Fibroblast of lung (primary cell): ENCODE measurements at regions not wholly inside any gene's neighbourhood (a gene's known extent, or its start where the extent isn't known, plus 50 kb on each side); places are given as distances from the start of the nearest gene placed in this dataset.
A peak's percentile ranks its signal among the peaks of the same experiment; 100 is the strongest.

Experiments
- DNase-seq, 2 donors: peaks; one replicate each; pipeline versions ENCODE4 v3.0.0 to v3.0.0-alpha.2; 2010; ENCODE audit warnings: low read depth in 2 of 2
- H2AFZ ChIP-seq: 2 replicates; pipeline ENCODE4 v1.5.1; 2012; ENCODE audit warnings: low read length, control low read depth, inconsistent platforms
- H3K27ac ChIP-seq: 2 replicates; pipeline ENCODE4 v1.5.1; 2011; ENCODE audit warnings: low read length, control low read depth; ENCODE audit not compliant: insufficient read depth
- H3K27me3 ChIP-seq: 2 replicates; pipeline ENCODE4 v1.5.1; 2011; ENCODE audit warnings: mild to moderate bottlenecking, low read length; ENCODE audit not compliant: control insufficient read depth, insufficient read depth
- H3K36me3 ChIP-seq: 2 replicates; pipeline ENCODE4 v1.5.1; 2011; ENCODE audit warnings: low read length; ENCODE audit not compliant: control insufficient read depth, insufficient read depth
- H3K4me1 ChIP-seq: 2 replicates; pipeline ENCODE4 v1.5.1; 2011; ENCODE audit warnings: low read length; ENCODE audit not compliant: control insufficient read depth, insufficient read depth; ENCODE audit errors: extremely low read depth
- H3K4me2 ChIP-seq: 2 replicates; pipeline ENCODE4 v1.5.1; 2011; ENCODE audit warnings: low read length, control low read depth; ENCODE audit not compliant: insufficient read depth; ENCODE audit errors: extremely low read depth
- H3K4me3 ChIP-seq, 4 experiments: fragments of 200-600 bp in 1 of 4; sonication (generic) in 1 of 4; replicated peaks in 1 of 4; 2 replicates each; pipeline ENCODE4 v1.5.1; 2011 to 2016; ENCODE audit warnings: low read length in 4 of 4, low read depth in 3 of 4, mild to moderate bottlenecking in 3 of 4, control low read depth in 2 of 4, inconsistent platforms in 1 of 4, mixed read lengths in 1 of 4; ENCODE audit not compliant: insufficient read depth in 1 of 4; ENCODE audit errors: control extremely low read depth in 1 of 4
- H3K79me2 ChIP-seq: 2 replicates; pipeline ENCODE4 v1.5.1; 2012; ENCODE audit warnings: mild to moderate bottlenecking, low read length, inconsistent platforms; ENCODE audit not compliant: control insufficient read depth, insufficient read depth
- H3K9ac ChIP-seq: 2 replicates; pipeline ENCODE4 v1.5.1; 2011; ENCODE audit warnings: mild to moderate bottlenecking, low read length, control low read depth; ENCODE audit not compliant: insufficient read depth
- H3K9me3 ChIP-seq: 2 replicates; pipeline ENCODE4 v1.5.1; 2012; ENCODE audit warnings: low read depth, low read length; ENCODE audit not compliant: control insufficient read depth, insufficient read depth
- H4K20me1 ChIP-seq: 2 replicates; pipeline ENCODE4 v1.5.1; 2011; ENCODE audit warnings: low read length; ENCODE audit not compliant: control insufficient read depth, insufficient read depth; ENCODE audit errors: extremely low read depth
- EZH2 ChIP-seq: IDR thresholded peaks from 2 replicates; pipeline ENCODE4 v1.5.1; 2012; ENCODE audit warnings: low read length, control low read depth, mild to moderate bottlenecking; ENCODE audit errors: missing control alignments
- TF ChIP-seq, protein P1 (sequence below), 2 donors: IDR thresholded peaks in 1 of 2; conservative IDR thresholded peaks in 1 of 2; 1 replicate in 1 of 2; 2 replicates in 1 of 2; pipeline ENCODE4 v1.5.1; 2011 to 2012; ENCODE audit warnings: low read length in 2 of 2, control low read depth in 1 of 2, inconsistent platforms in 1 of 2, low read depth in 1 of 2, mild to moderate bottlenecking in 1 of 2

DNA sequence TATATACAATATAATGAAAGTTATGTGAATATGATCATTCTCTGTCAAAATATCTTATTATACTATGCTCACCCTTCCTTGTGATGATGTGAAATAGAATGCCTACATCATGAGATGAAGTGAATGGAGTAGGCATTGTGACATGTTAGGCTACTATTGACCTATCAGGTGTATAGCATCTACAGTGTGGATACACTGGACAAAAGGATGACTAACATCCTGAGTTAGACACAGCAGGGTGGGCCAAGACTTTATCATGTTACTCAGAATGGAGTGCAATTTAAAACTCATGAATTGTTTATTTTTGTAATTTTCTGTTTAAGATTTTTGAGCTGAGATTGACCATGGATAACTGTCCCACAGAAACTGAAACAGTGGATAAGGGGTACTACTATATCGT lies 53.4 kb upstream of the NAV3 start:
- H3K79me2 ChIP-seq: no peaks in the 10 kb centered on the region
- no peaks in the 10 kb centered on the region for H4K20me1 ChIP-seq
- no peaks in the 10 kb centered on the region for H3K36me3 ChIP-seq
- H3K4me2 ChIP-seq: no peak overlapping the region
- DNase-seq: peak; percentile 14 to 58
- no peaks in the 10 kb centered on the region for H3K27me3 ChIP-seq
- no peaks in the 10 kb centered on the region for H3K4me1 ChIP-seq
- no peak for TF ChIP-seq EZH2
- TF ChIP-seq, protein P1, sequence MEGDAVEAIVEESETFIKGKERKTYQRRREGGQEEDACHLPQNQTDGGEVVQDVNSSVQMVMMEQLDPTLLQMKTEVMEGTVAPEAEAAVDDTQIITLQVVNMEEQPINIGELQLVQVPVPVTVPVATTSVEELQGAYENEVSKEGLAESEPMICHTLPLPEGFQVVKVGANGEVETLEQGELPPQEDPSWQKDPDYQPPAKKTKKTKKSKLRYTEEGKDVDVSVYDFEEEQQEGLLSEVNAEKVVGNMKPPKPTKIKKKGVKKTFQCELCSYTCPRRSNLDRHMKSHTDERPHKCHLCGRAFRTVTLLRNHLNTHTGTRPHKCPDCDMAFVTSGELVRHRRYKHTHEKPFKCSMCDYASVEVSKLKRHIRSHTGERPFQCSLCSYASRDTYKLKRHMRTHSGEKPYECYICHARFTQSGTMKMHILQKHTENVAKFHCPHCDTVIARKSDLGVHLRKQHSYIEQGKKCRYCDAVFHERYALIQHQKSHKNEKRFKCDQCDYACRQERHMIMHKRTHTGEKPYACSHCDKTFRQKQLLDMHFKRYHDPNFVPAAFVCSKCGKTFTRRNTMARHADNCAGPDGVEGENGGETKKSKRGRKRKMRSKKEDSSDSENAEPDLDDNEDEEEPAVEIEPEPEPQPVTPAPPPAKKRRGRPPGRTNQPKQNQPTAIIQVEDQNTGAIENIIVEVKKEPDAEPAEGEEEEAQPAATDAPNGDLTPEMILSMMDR (conservative IDR thresholded peaks at IDR 0.05 in 1 of 2, IDR thresholded peaks at IDR 0.05 in 1 of 2; ENCODE audit: low read depth in 1 of 2, low read length in 2 of 2): no peak
- no peak overlapping the region for H2AFZ ChIP-seq
- no peaks in the 10 kb centered on the region for H3K9me3 ChIP-seq
- no peak overlapping the region for H3K27ac ChIP-seq
- H3K9ac ChIP-seq: no peak overlapping the region
- no peak overlapping the region for H3K4me3 ChIP-seq

DNA sequence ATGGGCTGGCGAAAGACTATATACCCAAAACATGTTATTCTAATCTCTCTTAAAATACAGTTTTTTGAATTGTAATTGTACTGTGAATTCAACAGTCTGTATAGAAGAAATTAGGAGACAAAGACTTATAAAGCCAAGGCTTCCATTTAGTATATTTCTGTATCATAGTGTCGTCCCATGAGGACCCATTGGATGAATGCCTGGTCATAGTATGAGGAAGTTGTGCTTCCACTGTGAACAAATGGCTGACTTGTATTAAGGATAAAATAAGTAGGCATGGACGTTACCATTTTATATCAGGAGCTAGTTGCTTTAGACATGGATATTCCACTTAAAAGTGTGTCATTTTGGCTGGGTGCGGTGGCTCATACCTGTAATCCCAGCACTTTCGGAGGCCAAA lies 55.9 kb upstream of the NAV3 start:
- Histone ChIP-seq H4K20me1 (no peaks in the 10 kb centered on the region), H3K4me3 (no peak overlapping the region), H3K9me3 (no peaks in the 10 kb centered on the region), H3K27ac (no peak overlapping the region), H3K4me1 (no peaks in the 10 kb centered on the region), H2AFZ (no peak overlapping the region), H3K79me2 (no peaks in the 10 kb centered on the region), H3K27me3 (no peaks in the 10 kb centered on the region), H3K4me2 (no peak overlapping the region), H3K9ac (no peak overlapping the region), H3K36me3 (no peaks in the 10 kb centered on the region)
- no peak for DNase-seq
- TF ChIP-seq, protein P1 (conservative IDR thresholded peaks at IDR 0.05 in 1 of 2, IDR thresholded peaks at IDR 0.05 in 1 of 2; ENCODE audit: low read depth in 1 of 2, low read length in 2 of 2): no peak
- no peak for TF ChIP-seq EZH2

DNA sequence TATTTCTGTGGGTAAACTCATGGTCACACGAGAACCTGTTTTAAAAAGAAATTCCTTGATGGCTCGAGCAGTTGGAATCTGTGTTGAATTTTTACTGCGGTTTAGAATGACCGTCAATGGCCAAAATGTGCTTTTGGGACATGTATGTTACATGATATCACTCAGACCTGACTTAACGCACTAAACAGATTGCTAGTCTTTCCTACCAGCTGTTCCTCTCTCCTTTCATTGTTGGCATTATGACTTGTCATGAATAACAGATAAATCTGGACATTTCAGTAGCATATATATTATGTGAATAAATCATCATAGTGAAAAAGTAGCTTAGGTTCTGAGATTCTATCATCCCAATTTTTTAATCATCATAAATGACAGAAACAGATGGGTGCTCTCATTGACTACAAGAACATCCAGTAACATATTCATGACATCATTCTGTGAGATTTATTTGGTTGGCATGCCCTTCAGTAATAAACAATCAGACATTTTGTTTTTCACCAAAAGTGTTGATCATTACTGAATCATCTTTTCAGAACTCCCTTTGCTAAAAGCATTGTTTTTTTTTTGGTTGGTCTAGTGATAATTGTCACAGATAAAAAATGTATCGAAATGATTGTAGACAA lies 57.9 kb upstream of the NAV3 start:
- Histone ChIP-seq H3K9ac (no peak overlapping the region), H4K20me1 (no peaks in the 10 kb centered on the region), H3K4me1 (no peaks in the 10 kb centered on the region), H3K4me3 (no peak overlapping the region), H3K79me2 (no peaks in the 10 kb centered on the region), H3K36me3 (no peaks in the 10 kb centered on the region), H3K9me3 (no peaks in the 10 kb centered on the region), H3K4me2 (no peak overlapping the region), H3K27me3 (no peaks in the 10 kb centered on the region), H3K27ac (no peak overlapping the region), H2AFZ (no peak overlapping the region)
- DNase-seq: no peak
- TF ChIP-seq, protein P1 (conservative IDR thresholded peaks at IDR 0.05 in 1 of 2, IDR thresholded peaks at IDR 0.05 in 1 of 2; ENCODE audit: low read depth in 1 of 2, low read length in 2 of 2): no peak
- TF ChIP-seq EZH2: no peak
